ENCODE measurements at regions not wholly inside any gene's neighbourhood (a gene's known extent, or its start where the extent isn't known, plus 50 kb on each side); places are given as distances from the start of the nearest gene placed in this dataset.

DNA sequence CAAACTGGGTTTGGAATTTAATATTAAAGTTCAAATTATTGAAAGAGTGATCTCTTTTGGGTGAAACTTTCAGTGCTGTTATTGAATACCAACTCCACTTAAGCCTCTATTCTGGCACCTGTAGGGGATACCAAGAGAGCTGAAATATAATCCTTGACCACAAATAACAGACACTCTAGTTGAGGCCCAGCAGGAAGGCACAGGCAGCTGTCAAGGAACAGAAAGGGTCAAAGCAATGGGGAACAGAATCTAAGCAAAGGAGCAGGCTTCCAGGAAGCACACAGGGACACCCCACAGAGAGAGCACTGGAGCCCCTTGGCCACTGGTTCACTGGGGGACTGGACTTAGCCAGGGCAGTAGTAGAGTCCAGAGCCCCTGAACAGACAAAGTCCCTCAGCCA lies 120.9 kb upstream of the SFSWAP start:
- Histone ChIP-seq H4K8ac (ENCODE audit: extremely low read depth, insufficient read depth, low read length) (no peak overlapping the region), H3K56ac (replicated peaks; ENCODE audit: insufficient read length, low read depth, low read length) (no peak overlapping the region), H2BK120ac (replicated peaks; ENCODE audit: low read depth, low read length) (no peak overlapping the region), H3K79me2 (ENCODE audit: control insufficient read depth in 1 of 2, insufficient read depth in 2 of 2, low read length in 2 of 2) (no peaks in the 10 kb centered on the region), H2AFZ (ENCODE audit: low read length) (no peak overlapping the region), H4K20me1 (replicated peaks in 1 of 2; ENCODE audit: control insufficient read depth in 1 of 2, insufficient read depth in 2 of 2, low read length in 2 of 2) (no peaks in the 10 kb centered on the region), H2AK5ac (ENCODE audit: low read depth, low read length) (no peak overlapping the region), H3K79me1 (ENCODE audit: low read depth, low read length) (no peaks in the 10 kb centered on the region), H2BK20ac (ENCODE audit: low read length) (no peak overlapping the region), H3K27ac (ENCODE audit: low read depth, low read length) (no peak overlapping the region), H3K23ac (ENCODE audit: insufficient read length) (no peak overlapping the region), H4K5ac (ENCODE audit: insufficient read length, low read depth, low read length) (no peak overlapping the region), H3K4me1 (replicated peaks in 1 of 4; ENCODE audit: control insufficient read depth in 3 of 4, insufficient read depth in 4 of 4, low read length in 3 of 4) (peaks cover 0 to 6% (median 4%) of the 10 kb centered on the region in 4 experiments; a peak in 5 of 7 replicates), H3K36me3 (ENCODE audit: control insufficient read depth in 2 of 4, insufficient read depth in 4 of 4, low read length in 3 of 4) (no peaks in the 10 kb centered on the region), H2BK15ac (ENCODE audit: low read length) (no peak overlapping the region), H4K91ac (replicated peaks; ENCODE audit: insufficient read length, low read length) (no peak overlapping the region), H3K23me2 (ENCODE audit: low read depth, low read length) (peaks cover 3% of the 10 kb centered on the region; the same call in 1 of the 2 replicates), H2BK5ac (ENCODE audit: low read depth, low read length) (no peak overlapping the region), H3K4me3 (ENCODE audit: extremely low read depth in 1 of 4, insufficient read depth in 2 of 4, low read depth in 3 of 4, low read length in 4 of 4) (no peak overlapping the region), H3K18ac (ENCODE audit: extremely low read depth, low read length) (peak overlapping the region; percentile 71; the same call in 1 of the 2 replicates), H2BK12ac (ENCODE audit: low read depth, low read length) (no peak overlapping the region), H3K9ac (replicated peaks in 1 of 4; ENCODE audit: extremely low read depth in 1 of 4, low read depth in 3 of 4, low read length in 3 of 4) (no peak overlapping the region), H3K27me3 (replicated peaks in 1 of 4; ENCODE audit: control insufficient read depth in 3 of 4, extremely low read depth in 1 of 4, insufficient read depth in 3 of 4, low read length in 3 of 4) (no peaks in the 10 kb centered on the region), H3K9me3 (ENCODE audit: insufficient read depth in 2 of 2, low read depth in 1 of 2, low read length in 1 of 2) (no peaks in the 10 kb centered on the region), H3K4ac (replicated peaks; ENCODE audit: insufficient read length, low read depth, low read length) (no peak overlapping the region), H3K14ac (ENCODE audit: insufficient read length) (no peak overlapping the region), H3K4me2 (ENCODE audit: insufficient read depth in 1 of 2, low read depth in 2 of 2, low read length in 2 of 2) (no peak overlapping the region)
- DNase-seq (ENCODE audit: low read depth in 1 of 2, low spot score in 2 of 2) (no peak), FAIRE-seq (no peak)
- TF ChIP-seq EZH2 (IDR thresholded peaks at IDR 0.05; ENCODE audit: low read depth, low read length, severe bottlenecking) (no peak), RNF2 (IDR thresholded peaks at IDR 0.05; ENCODE audit: borderline replicate concordance, low read depth, low read length, missing control alignments, poor library complexity, severe bottlenecking) (no peak), HDAC6 (IDR thresholded peaks at IDR 0.05; ENCODE audit: low read depth, low read length) (no peak), SIN3A (conservative IDR thresholded peaks at IDR 0.05 in 1 of 2, IDR thresholded peaks at IDR 0.05 in 1 of 2; ENCODE audit: low read depth in 1 of 2, low read length in 2 of 2) (no peak), TBP (IDR thresholded peaks at IDR 0.05; ENCODE audit: low read depth, low read length) (no peak)
- ChIA-PET CTCF (ENCODE audit: partially characterized antibody) (interaction anchor here (0.8 to 1.7 kb wide), 5 partner anchors 10 to 457 kb away, joined by 3 to 4 read pairs (median 3); no protein-coding TSS in a partner anchor), POLR2A (ENCODE audit: partially characterized antibody) (no interaction called here)

All from H1 (cell line).